Breast epithelium (tissue), 3 donors: ENCODE measurements at regions not wholly inside any gene's neighbourhood (a gene's known extent, or its start where the extent isn't known, plus 50 kb on each side); places are given as distances from the start of the nearest gene placed in this dataset.

Experiments
- POLR2A ChIP-seq: fragments of 450-650 bp; IDR thresholded peaks from one replicate; pipeline ENCODE4 v1.6.1; 2016; ENCODE audit warnings: antibody characterized with exemption, mild to moderate bottlenecking, moderate library complexity
- POLR2AphosphoS5 ChIP-seq, 3 donors: sonication (generic); formaldehyde crosslinking; IDR thresholded peaks; one replicate each; pipeline ENCODE4 v1.6.1; 2017; ENCODE audit warnings: antibody characterized with exemption in 3 of 3
- TF ChIP-seq, protein P1 (sequence below), 3 donors: fragments of 450-650 bp; IDR thresholded peaks; one replicate each; pipeline ENCODE4 v1.5.1; 2016 to 2017; ENCODE audit warnings: antibody characterized with exemption in 3 of 3, mild to moderate bottlenecking in 3 of 3, moderate library complexity in 3 of 3

DNA sequence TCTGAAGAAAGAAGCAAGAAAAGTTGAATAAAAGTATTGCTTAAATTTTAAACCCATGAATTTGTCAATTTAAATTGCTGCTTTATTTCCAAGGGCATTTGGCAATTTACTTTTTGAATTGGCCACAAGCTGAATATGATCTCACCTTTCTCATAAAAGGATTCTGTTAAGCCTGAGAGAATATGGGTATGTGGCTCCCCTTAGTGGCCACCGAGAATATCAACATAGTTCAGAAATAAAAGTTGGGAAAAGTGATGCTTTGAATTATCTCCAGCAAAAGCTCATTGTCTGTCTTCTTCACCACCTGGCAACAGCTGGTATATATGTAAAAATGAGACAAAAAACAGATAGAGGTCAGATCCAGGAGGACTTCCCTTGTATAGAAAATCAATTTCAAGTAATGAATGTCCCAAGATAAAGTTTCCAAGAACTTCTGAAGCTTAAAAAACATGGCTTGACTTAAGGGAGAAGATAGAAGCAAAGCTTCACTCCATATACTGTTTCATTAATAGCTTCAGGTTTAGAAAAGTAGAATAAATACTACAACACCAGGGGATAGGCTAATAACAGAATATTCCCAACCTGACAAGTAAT is 290.7 kb upstream of the FAM241A start:
- TF ChIP-seq, protein P1, sequence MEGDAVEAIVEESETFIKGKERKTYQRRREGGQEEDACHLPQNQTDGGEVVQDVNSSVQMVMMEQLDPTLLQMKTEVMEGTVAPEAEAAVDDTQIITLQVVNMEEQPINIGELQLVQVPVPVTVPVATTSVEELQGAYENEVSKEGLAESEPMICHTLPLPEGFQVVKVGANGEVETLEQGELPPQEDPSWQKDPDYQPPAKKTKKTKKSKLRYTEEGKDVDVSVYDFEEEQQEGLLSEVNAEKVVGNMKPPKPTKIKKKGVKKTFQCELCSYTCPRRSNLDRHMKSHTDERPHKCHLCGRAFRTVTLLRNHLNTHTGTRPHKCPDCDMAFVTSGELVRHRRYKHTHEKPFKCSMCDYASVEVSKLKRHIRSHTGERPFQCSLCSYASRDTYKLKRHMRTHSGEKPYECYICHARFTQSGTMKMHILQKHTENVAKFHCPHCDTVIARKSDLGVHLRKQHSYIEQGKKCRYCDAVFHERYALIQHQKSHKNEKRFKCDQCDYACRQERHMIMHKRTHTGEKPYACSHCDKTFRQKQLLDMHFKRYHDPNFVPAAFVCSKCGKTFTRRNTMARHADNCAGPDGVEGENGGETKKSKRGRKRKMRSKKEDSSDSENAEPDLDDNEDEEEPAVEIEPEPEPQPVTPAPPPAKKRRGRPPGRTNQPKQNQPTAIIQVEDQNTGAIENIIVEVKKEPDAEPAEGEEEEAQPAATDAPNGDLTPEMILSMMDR (IDR thresholded peaks at IDR 0.05), result peak in 2 of 3 donors; percentile 11 to 55
- no peak for TF ChIP-seq POLR2A
- no peak for TF ChIP-seq POLR2AphosphoS5 (IDR thresholded peaks at IDR 0.05)
